GM18873 (cell line): ENCODE measurements at regions not wholly inside any gene's neighbourhood (a gene's known extent, or its start where the extent isn't known, plus 50 kb on each side); places are given as distances from the start of the nearest gene placed in this dataset.

ENCODE experiments used
- ATAC-seq: cut with Tn5 transposase; IDR thresholded peaks from one replicate; pipeline ENCODE4 v1.9.1; 2021; ENCODE audit warnings: mild to moderate bottlenecking, moderate library complexity, moderate number of reproducible peaks; ENCODE audit not compliant: unreplicated experiment, low FRiP score

GRCh38 chr5:141753143-141753970, 71.3 kb upstream of the ARAP3 start:
- no peak for ATAC-seq

- ATAC-seq, result peak; percentile 62
Observed at GRCh38 chr5:141747152-141748141, 65.4 kb upstream of the ARAP3 start.

GRCh38 chr5:141746395-141746794, 64.4 kb upstream of the ARAP3 start:
- ATAC-seq, result no peak

- ATAC-seq, result no peak
Observed at GRCh38 chr5:141745390-141745789, 63.4 kb upstream of the ARAP3 start.

GRCh38 chr5:141743866-141744272, 61.8 kb upstream of the ARAP3 start:
- ATAC-seq, result no peak

GRCh38 chr5:141742866-141743851, 61.1 kb upstream of the ARAP3 start:
- ATAC-seq, result no peak

- ATAC-seq, result no peak
Observed at GRCh38 chr5:141742144-141742543, 60.1 kb upstream of the ARAP3 start.

GRCh38 chr5:141740885-141741284, 58.9 kb upstream of the ARAP3 start:
- no peak for ATAC-seq

GRCh38 chr5:141737535-141737934, 55.5 kb upstream of the ARAP3 start:
- no peak for ATAC-seq

- ATAC-seq, result no peak
Observed at GRCh38 chr5:141735823-141736222, 53.8 kb upstream of the ARAP3 start.

- no peak for ATAC-seq
Observed at GRCh38 chr5:141734501-141735229, 52.6 kb upstream of the ARAP3 start.

GRCh38 chr5:141733198-141733597, 51.2 kb upstream of the ARAP3 start:
- no peak for ATAC-seq

GRCh38 chr5:141732417-141732816, 50.4 kb upstream of the ARAP3 start:
- no peak for ATAC-seq
